CD4-positive, CD25-positive, alpha-beta regulatory T cell (primary cell): ENCODE measurements at regions not wholly inside any gene's neighbourhood (a gene's known extent, or its start where the extent isn't known, plus 50 kb on each side); places are given as distances from the start of the nearest gene placed in this dataset.
"Not testable (repeated sequence)": the region's sequence is repeated elsewhere in the genome, so short reads cannot be mapped to it uniquely, and the experiment has no call there.

Source experiments
- ATAC-seq, 2 donors: fragments of 150-1000 bp; cut with Tn5 transposase; one replicate each; pipeline ENCODE4 v1.10.0; 2021; ENCODE audit warnings: low read depth in 2 of 2, moderate number of reproducible peaks in 2 of 2, moderate library complexity in 1 of 2
- DNase-seq, 3 donors: peaks; one replicate each; pipeline versions ENCODE4 v3.0.0 to v3.0.0-alpha.2; 2012 to 2022; ENCODE audit warnings: mixed read lengths in 1 of 3
- H3K27ac ChIP-seq: one replicate; pipeline ENCODE4 v1.7.0; 2013; ENCODE audit warnings: mild to moderate bottlenecking, low read length; ENCODE audit not compliant: insufficient read depth, poor library complexity, severe bottlenecking
- H3K27me3 ChIP-seq: one replicate; pipeline ENCODE4 v1.7.0; 2013; ENCODE audit warnings: low read length; ENCODE audit not compliant: control insufficient read depth, insufficient read depth
- H3K36me3 ChIP-seq: one replicate; pipeline ENCODE4 v1.7.0; 2013; ENCODE audit warnings: mild to moderate bottlenecking, low read length, moderate library complexity; ENCODE audit not compliant: control insufficient read depth, insufficient read depth
- H3K4me1 ChIP-seq: 2 replicates; pipeline ENCODE4 v1.7.0; 2013; ENCODE audit warnings: mild to moderate bottlenecking, low read length; ENCODE audit not compliant: insufficient read depth, control insufficient read depth, poor library complexity, severe bottlenecking
- H3K4me3 ChIP-seq: one replicate; pipeline ENCODE4 v1.7.0; 2013; ENCODE audit warnings: low read depth, mild to moderate bottlenecking, low read length, moderate library complexity
- H3K9me3 ChIP-seq, 2 experiments: 1 replicate in 1 of 2; 2 replicates in 1 of 2; pipeline ENCODE4 v1.7.0; 2013; ENCODE audit warnings: low read length in 2 of 2, mild to moderate bottlenecking in 1 of 2, moderate library complexity in 1 of 2; ENCODE audit not compliant: control insufficient read depth in 2 of 2
- H3K27ac Mint-ChIP-seq, 3 donors: one replicate each; pipeline ENCODE4 v1.8.0; 2020 to 2022; ENCODE audit warnings: mild to moderate bottlenecking in 3 of 3, mixed read lengths in 3 of 3, moderate library complexity in 2 of 3
- H3K27me3 Mint-ChIP-seq: one replicate; pipeline ENCODE4 v1.8.0; 2022; ENCODE audit warnings: mild to moderate bottlenecking, mixed read lengths
- H3K36me3 Mint-ChIP-seq: one replicate; pipeline ENCODE4 v1.8.0; 2020; ENCODE audit warnings: mixed read lengths
- H3K4me1 Mint-ChIP-seq, 4 donors: one replicate each; pipeline ENCODE4 v1.8.0; 2020 to 2022; ENCODE audit warnings: mixed read lengths in 4 of 4, mild to moderate bottlenecking in 1 of 4
- H3K4me3 Mint-ChIP-seq, 4 donors: one replicate each; pipeline ENCODE4 v1.8.0; 2020 to 2022; ENCODE audit warnings: mild to moderate bottlenecking in 4 of 4, mixed read lengths in 4 of 4, moderate library complexity in 3 of 4
- H3K9me3 Mint-ChIP-seq, 7 donors: one replicate each; pipeline ENCODE4 v1.8.0; 2020 to 2022; ENCODE audit warnings: mixed read lengths in 7 of 7, mild to moderate bottlenecking in 3 of 7, moderate library complexity in 2 of 7

DNA sequence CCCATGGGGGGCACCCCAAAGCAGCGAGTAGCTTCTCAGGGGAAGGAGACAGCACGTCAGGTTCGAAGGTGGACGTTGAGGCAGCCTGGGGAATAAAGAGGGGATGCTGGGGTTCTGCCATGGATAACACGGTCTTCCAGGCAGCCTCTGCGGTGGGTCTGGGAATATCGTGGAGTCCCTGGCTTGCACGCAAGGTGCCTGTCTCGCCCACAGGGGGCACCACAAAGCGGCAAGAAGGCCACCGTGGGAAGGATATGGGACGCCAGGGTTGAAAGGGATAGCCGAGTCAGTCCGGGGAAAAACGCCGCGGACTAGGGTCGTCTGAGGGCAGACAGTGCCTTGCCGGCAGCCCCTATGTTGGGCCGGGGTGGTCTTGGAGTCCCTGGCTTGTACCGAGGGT is 316.9 kb downstream of the CDY2B start:
- not testable (repeated sequence) for DNase-seq, H3K36me3 Mint-ChIP-seq, ATAC-seq, H3K27me3 ChIP-seq, H3K4me1 ChIP-seq, H3K27me3 Mint-ChIP-seq, H3K27ac Mint-ChIP-seq, H3K4me3 Mint-ChIP-seq, H3K9me3 ChIP-seq, H3K4me1 Mint-ChIP-seq, H3K4me3 ChIP-seq, H3K36me3 ChIP-seq, H3K9me3 Mint-ChIP-seq, H3K27ac ChIP-seq
